ENCODE measurements at regions not wholly inside any gene's neighbourhood (a gene's known extent, or its start where the extent isn't known, plus 50 kb on each side); places are given as distances from the start of the nearest gene placed in this dataset.

GRCh38 chrX:97672138-97672537 is 788.4 kb downstream of the RPA4 start:
- TF ChIP-seq POLR2A (IDR thresholded peaks at IDR 0.05) (no peak), CTCF (IDR thresholded peaks at IDR 0.05) (no peak)

Measured in suprapubic skin (tissue), 3 donors.